Activated CD8-positive, alpha-beta memory T cell treated with anti-CD3 and anti-CD28 coated beads, Interleukin-2, amount 50 U/mL, for 1 hour (primary cell): ENCODE measurements at regions not wholly inside any gene's neighbourhood (a gene's known extent, or its start where the extent isn't known, plus 50 kb on each side); places are given as distances from the start of the nearest gene placed in this dataset.
"Not testable (repeated sequence)": the region's sequence is repeated elsewhere in the genome, so short reads cannot be mapped to it uniquely, and the experiment has no call there.

Experiments used
- DNase-seq: peaks from one replicate; pipeline ENCODE4 v3.0.0-alpha.2; 2020; ENCODE audit errors: extremely low read depth

DNA sequence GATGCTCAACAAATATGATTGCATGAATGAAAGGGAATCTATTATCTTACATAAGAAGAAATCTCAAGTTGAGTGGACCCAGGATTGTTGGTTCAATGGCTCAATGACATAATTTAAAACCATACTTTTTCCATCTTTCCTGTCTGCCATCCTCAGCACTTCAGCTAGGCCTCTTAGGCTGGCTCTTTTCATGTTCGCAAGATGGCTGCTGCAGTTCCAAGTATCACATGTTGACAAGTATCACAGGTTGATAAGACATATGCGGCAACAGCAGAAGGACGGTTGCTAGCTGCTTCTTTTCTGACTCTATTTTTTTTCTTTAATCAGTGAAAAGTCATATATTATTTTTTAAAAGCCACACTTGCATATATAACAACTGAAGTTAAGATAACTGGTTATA lies 79.0 kb upstream of the CDK6 start:
- no peak for DNase-seq

DNA sequence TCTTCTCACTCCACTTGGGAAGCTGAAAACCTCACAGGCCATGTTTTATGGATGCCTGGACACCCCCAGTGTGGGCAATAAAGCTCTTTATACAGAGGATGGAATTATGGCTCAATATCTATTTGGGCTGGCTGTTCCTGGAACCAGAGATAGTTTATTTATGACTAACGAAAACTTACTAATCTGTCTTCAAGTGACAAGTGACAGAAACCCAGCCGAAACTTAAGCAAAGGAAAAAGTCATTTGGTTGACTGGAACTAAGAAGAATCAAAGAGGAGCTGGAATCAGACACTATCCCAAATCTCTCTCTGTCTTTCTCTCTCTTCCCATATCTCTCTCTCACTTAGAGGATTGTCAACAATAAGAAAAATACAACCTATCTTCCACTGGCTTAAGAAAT lies 78.3 kb upstream of the CDK6 start:
- DNase-seq: no peak

DNA sequence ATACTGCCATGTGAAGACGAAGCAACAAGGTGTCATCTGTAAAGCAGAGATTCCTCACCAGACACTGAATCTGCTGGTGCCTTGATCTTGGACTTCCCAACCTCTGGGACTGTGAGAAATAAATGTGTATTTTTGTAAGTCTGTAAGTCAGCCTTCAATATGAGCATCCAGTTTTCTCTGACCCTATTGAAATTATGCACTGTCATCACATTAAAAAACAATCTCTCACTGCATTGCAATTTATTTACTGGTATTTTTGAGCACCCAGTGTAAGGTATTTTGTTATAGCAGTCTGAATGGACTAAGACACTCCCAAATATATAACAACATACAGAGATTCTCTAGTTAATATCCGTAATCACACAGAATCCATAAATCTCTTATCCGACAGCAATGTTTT lies 77.5 kb upstream of the CDK6 start:
- DNase-seq: no peak

DNA sequence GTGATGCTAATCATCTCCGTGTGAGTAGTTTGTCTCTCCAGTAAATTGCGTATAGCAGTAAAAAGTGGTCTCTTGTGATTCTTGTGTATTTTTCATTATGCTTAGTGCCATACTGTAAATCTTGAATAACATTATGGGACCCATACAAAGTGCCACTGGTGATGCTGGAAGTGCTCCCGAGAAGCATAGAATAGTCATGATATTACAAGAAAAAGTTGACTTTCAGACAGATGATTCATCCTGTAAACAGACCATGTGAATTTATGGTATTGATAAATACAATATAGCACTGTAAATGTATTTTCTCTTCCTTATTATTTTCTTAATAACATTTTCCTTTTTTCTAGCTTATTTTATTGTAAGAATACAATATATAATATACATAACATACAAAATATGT lies 74.6 kb upstream of the CDK6 start:
- DNase-seq: no peak

DNA sequence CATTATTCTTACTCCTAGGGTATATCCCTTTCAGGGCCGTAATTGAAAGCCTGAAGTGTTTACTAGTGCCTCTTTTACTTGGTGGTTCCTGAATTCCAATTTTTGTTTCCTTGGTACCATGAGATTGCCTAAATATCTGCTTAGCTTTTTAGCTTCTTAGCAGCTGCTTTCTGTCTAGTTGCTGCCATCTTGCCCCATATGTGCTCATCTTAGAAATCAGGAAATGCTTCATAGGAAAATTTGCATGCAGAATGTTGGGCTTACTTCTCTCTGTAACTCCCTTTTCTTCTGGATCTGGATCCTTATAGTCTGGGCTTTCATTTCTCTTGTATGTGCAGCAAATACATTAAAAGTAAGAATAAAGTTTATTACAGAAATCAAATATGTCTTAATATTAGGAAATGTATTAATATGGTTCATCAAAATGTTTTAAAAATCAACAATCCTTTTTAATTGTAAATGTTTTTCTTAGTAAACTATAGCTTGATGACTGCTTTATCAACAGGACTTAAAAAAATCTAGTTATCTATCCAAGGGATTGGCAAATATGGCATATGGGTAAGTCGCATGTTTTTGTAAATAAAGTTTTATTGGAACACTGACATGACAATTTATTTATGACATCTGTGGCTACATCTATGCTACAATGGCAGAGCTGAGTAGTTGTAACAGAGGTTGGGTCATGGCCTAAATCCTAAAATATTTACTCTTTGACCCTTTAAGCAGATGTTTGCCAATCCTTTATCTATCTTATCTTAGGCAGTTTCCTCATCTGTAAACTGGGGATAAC lies 73.5 kb upstream of the CDK6 start:
- DNase-seq: no peak

DNA sequence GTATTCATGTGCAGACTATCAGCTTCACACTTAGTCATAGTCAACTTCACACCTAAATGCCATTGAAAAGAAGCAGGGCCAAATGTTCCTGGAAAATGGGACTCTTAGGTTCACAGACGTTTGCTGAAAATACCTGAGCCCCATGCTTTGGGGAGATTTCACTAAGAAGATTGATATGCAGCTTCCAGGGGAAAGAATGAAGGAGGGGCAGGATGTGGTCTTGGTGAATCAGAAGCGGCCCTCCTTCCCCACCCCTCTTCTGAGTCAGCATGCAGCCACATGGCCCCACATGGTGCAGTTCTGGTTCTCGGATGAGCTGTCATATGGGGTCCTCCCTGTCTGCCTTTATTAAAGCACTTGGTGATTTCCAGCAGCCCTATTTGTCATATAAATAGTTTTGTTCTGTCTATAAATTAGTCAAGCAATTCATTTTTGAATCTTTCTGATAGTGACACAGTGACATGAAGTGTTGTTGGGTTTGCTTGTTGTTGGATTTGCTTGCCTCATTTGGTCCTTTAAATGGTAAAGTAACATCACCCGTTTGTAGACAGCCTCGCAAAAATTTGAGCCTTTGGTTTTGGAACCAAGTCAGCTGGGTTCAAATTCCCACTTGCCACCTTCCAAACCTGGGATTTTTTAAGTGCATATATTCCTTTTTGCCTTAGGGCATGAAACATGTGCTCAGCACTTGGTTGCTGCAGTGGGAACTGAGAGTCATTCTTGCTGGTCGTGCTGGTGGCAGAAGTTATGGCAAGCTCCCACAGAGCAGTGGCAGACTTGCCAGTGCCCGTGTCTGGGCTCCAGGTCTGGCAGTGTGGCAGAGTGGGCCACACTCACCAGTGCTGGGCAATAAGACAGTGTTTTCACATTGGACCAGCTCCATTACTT lies 68.1 kb upstream of the CDK6 start:
- DNase-seq: peak; percentile 45

DNA sequence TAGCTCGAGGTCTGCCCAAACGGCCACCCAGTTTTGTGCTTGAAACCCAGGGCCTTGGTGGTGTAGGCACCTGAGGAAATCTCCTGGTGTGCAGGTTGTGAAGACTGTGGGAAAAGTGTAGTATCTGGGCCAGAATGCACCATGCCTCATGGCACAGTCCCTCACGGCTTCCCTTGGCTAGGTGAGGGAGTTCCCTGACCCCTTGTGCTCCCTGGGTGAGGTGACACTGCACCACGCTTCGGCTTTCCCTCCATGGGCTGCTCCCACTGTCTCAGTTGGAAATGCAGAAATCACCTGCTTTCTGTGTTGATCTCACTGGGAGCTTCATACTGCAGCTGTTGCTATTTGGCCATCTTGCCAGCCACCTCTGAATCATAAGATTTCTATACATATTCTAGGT lies 62.4 kb upstream of the CDK6 start:
- no peak for DNase-seq

DNA sequence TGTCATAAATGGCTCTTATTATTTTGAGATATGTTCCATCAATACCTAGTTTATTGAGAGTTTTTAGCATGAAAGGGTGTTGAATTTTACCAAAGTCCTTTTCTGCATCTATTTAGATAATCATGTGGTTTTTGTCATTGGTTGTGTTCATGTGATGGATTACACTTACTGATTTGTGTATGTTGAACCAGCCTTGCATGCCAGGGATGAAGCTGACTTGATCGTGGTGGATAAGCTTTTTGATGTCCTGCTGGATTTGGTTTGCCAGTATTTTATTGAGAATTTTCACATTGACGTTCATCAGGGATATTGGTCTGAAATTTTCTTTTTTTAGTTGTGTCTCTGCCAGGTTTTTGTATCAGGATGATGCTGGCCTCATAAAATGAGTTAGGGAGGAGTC lies 58.5 kb upstream of the CDK6 start:
- not testable (repeated sequence) for DNase-seq

DNA sequence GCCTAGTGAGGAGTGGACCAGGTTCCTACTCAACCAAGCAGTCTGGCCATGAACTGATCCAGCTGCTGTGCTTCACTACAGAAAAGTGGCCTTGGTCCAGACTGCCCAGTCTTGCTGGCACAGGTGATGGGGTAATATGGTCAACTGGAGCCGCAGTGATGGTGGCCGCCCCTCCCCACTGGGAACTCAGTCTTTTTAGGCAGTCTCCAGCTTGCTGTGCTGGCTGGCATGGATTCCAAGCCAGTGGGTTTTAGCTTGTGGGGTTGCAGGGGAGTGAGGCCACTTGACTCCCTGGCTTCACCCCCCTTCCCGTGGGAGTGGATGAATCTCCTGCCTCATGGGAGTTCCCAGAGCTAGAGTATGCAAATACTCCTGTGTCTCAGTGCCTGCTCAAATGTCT lies 52.7 kb upstream of the CDK6 start:
- no peak for DNase-seq
